GM12878 (cell line): ENCODE measurements at regions not wholly inside any gene's neighbourhood (a gene's known extent, or its start where the extent isn't known, plus 50 kb on each side); places are given as distances from the start of the nearest gene placed in this dataset.

Experiments
- ATAC-seq: fragments of 200-7000 bp; cut with Tn5 transposase; 3 replicates; pipeline ENCODE4 v1.9.1; 2020; ENCODE audit warnings: mild to moderate bottlenecking, moderate library complexity
- BruUV-seq: library from RNA; stranded (reverse); fragments of 400-500 nt; replicated peaks from 2 replicates; lab custom pipeline; 2021; lab: Mats Ljungman, UMichigan
- CTCF ChIA-PET: fragments of 300-600 bp; sonication (Branson Sonifier 250); formaldehyde crosslinking; extraction: SDS; loops from one replicate; lab custom pipeline; 2021; ENCODE audit warnings: inconsistent platforms; lab: Yijun Ruan, JAX
- POLR2A ChIA-PET: fragments of 350-600 bp; formaldehyde crosslinking; extraction: SDS; loops from one replicate; lab custom pipeline; 2021; ENCODE audit warnings: inconsistent platforms; lab: Charles Lee
- RAD21 ChIA-PET: fragments of 300-600 bp; sonication (Branson Sonifier 250); formaldehyde crosslinking; loops from one replicate; lab custom pipeline; 2023; ENCODE audit warnings: antibody characterized with exemption; ENCODE audit not compliant: unreplicated experiment; lab: Charles Lee
- SMC1A ChIA-PET: fragments of 300-600 bp; sonication (Branson Sonifier 250); formaldehyde crosslinking; loops from one replicate; lab custom pipeline; 2023; ENCODE audit not compliant: unreplicated experiment, uncharacterized antibody; lab: Charles Lee
- DNase-seq: peaks from one replicate; pipeline ENCODE4 v3.0.0-alpha.2; 2011; ENCODE audit warnings: low read depth, low spot score
- FAIRE-seq: peaks from 3 replicates; lab custom pipeline; 2011; peaks lifted over from hg19 to GRCh38; lab: Jason Lieb, UNC
- H2AFZ ChIP-seq: 2 replicates; pipeline ENCODE4 v1.6.0; 2011; ENCODE audit warnings: low read depth, low read length, control low read depth; ENCODE audit not compliant: control insufficient read depth
- H3K27ac ChIP-seq: 2 replicates; pipeline ENCODE4 v1.5.1; 2011; ENCODE audit warnings: control low read depth; ENCODE audit not compliant: control insufficient read depth, insufficient read depth
- H3K27me3 ChIP-seq, 2 experiments: replicated peaks in 1 of 2; 2 replicates each; pipeline versions ENCODE4 v1.6.0 to v1.6.1; 2011; ENCODE audit warnings: low read length in 1 of 2; ENCODE audit not compliant: control insufficient read depth in 2 of 2, insufficient read depth in 2 of 2
- H3K36me3 ChIP-seq, 2 experiments: 2 replicates each; pipeline ENCODE4 v1.5.1; 2011; ENCODE audit warnings: low read length in 1 of 2; ENCODE audit not compliant: control insufficient read depth in 2 of 2, insufficient read depth in 2 of 2
- H3K4me1 ChIP-seq: 2 replicates; pipeline ENCODE4 v1.6.1; 2011; ENCODE audit warnings: mild to moderate bottlenecking, low read length, moderate library complexity, mixed read lengths; ENCODE audit not compliant: control insufficient read depth, insufficient read depth
- H3K4me2 ChIP-seq: 2 replicates; pipeline ENCODE4 v1.6.0; 2011; ENCODE audit warnings: control low read depth; ENCODE audit not compliant: control insufficient read depth, insufficient read depth
- H3K4me3 ChIP-seq: fragments of 200-600 bp; sonication (generic); 2 replicates; pipeline ENCODE4 v1.5.1; 2016
- H3K79me2 ChIP-seq: 2 replicates; pipeline ENCODE4 v1.6.0; 2011; ENCODE audit warnings: low read length; ENCODE audit not compliant: control insufficient read depth, insufficient read depth
- H3K9ac ChIP-seq: 2 replicates; pipeline ENCODE4 v1.8.0; 2011; ENCODE audit warnings: low read length, control low read depth, mixed read lengths; ENCODE audit not compliant: control insufficient read depth, insufficient read depth
- H3K9me3 ChIP-seq: replicated peaks from 3 replicates; pipeline ENCODE4 v1.5.1; 2011; ENCODE audit warnings: mild to moderate bottlenecking, low read length; ENCODE audit not compliant: control insufficient read depth, insufficient read depth
- H4K20me1 ChIP-seq: 2 replicates; pipeline ENCODE4 v1.6.0; 2011; ENCODE audit not compliant: control insufficient read depth, insufficient read depth
- CREM ChIP-seq: IDR thresholded peaks from 2 replicates; pipeline ENCODE4 v1.6.1; 2014; ENCODE audit warnings: antibody characterized with exemption, low read depth
- GABPA ChIP-seq: IDR thresholded peaks from 2 replicates; pipeline ENCODE4 v1.6.1; 2014; ENCODE audit warnings: antibody characterized with exemption, low read depth, mild to moderate bottlenecking, inconsistent platforms
- JUND ChIP-seq: IDR thresholded peaks from 2 replicates; pipeline ENCODE4 v1.6.1; 2012; ENCODE audit warnings: low read depth, mild to moderate bottlenecking, low read length, improper control_type of control experiment, moderate library complexity
- MXI1 ChIP-seq: fragments of 150-350 bp; IDR thresholded peaks from 2 replicates; pipeline ENCODE4 v1.6.1; 2011; ENCODE audit warnings: low read depth, mild to moderate bottlenecking, inconsistent platforms, low read length, improper control_type of control experiment
- SIX5 ChIP-seq: IDR thresholded peaks from 2 replicates; pipeline ENCODE4 v1.6.1; 2011; ENCODE audit warnings: mild to moderate bottlenecking, low read depth, low read length, moderate library complexity; ENCODE audit not compliant: severe bottlenecking
- SMAD1 ChIP-seq: fragments of 450-650 bp; IDR thresholded peaks from 2 replicates; pipeline ENCODE4 v1.6.1; 2018; ENCODE audit warnings: mild to moderate bottlenecking, low read depth; ENCODE audit not compliant: partially characterized antibody
- SPI1 ChIP-seq: IDR thresholded peaks from 2 replicates; pipeline ENCODE4 v1.6.1; 2011; ENCODE audit warnings: low read depth, mild to moderate bottlenecking, low read length, moderate library complexity, borderline replicate concordance; ENCODE audit not compliant: insufficient read depth
- SRF ChIP-seq, 2 experiments: IDR thresholded peaks; 2 replicates each; pipeline ENCODE4 v1.6.1; 2011; ENCODE audit warnings: low read depth in 2 of 2, low read length in 2 of 2, mild to moderate bottlenecking in 1 of 2, moderate library complexity in 1 of 2
- STAT1 ChIP-seq: fragments of 450-650 bp; conservative IDR thresholded peaks from 2 replicates; pipeline ENCODE4 v1.6.1; 2014; ENCODE audit warnings: antibody characterized with exemption, mild to moderate bottlenecking
- SUPT20H ChIP-seq: IDR thresholded peaks from 2 replicates; pipeline ENCODE4 v1.6.1; 2011; ENCODE audit warnings: low read depth, mild to moderate bottlenecking, low read length, moderate library complexity, borderline replicate concordance; ENCODE audit not compliant: control insufficient read depth
- ZNF622 ChIP-seq: fragments of 450-650 bp; IDR thresholded peaks from 2 replicates; pipeline ENCODE4 v1.6.1; 2017; ENCODE audit warnings: mild to moderate bottlenecking, inconsistent platforms
- WGBS: methylation state at CpG from one replicate; pipeline ENCODE4 v1.1.6; 2016; ENCODE audit warnings: low lambda C conversion rate; ENCODE audit not compliant: insufficient replicate concordance, insufficient coverage; ENCODE audit errors: missing lambda C conversion rate; 5-methylcytosine and 5-hydroxymethylcytosine counted together
- in situ Hi-C: fragments of 300-500 bp; cut with MboI; formaldehyde crosslinking; loops from 9 replicates; pipeline ENCODE4 v1.14.3; 2018; ENCODE audit warnings: mixed read lengths
- intact Hi-C: fragments of 100-400 bp; cut with micrococcal nuclease; formaldehyde crosslinking; loops from one replicate; pipeline ENCODE4 v1.14.2; 2022; ENCODE audit not compliant: unreplicated experiment
- TF ChIP-seq, protein P1 (sequence below): fragments of 450-650 bp; IDR thresholded peaks from 2 replicates; pipeline ENCODE4 v1.6.1; 2017; ENCODE audit warnings: mild to moderate bottlenecking, low read depth, inconsistent platforms; ENCODE audit not compliant: poor library complexity, severe bottlenecking

DNA sequence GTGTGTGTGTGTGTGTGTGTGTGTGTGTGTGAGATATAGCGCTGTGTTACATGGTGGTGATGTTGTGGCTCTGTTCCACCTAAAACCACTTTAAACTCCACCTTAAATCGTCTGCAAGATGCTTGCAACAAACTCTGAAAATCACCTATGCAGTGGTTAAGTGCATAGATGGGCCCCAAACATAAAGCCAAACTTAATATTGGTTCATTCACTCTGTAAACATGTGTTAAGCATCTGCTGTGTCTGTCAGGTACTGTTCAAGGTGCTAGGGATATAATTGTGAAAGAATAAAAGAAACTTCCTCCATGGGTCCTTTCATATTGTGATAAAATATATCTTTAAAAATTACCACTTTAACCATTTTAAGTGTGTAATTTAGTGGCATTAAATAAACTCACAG, 645.4 kb upstream of the SORCS1 start:
- ChIA-PET POLR2A (no interaction called here), RAD21 (no interaction called here), SMC1A (no interaction called here), CTCF (no interaction called here)
- FAIRE-seq, result no peak
- TF ChIP-seq SMAD1, result no peak
- TF ChIP-seq SUPT20H, result no peak
- TF ChIP-seq, protein P1, sequence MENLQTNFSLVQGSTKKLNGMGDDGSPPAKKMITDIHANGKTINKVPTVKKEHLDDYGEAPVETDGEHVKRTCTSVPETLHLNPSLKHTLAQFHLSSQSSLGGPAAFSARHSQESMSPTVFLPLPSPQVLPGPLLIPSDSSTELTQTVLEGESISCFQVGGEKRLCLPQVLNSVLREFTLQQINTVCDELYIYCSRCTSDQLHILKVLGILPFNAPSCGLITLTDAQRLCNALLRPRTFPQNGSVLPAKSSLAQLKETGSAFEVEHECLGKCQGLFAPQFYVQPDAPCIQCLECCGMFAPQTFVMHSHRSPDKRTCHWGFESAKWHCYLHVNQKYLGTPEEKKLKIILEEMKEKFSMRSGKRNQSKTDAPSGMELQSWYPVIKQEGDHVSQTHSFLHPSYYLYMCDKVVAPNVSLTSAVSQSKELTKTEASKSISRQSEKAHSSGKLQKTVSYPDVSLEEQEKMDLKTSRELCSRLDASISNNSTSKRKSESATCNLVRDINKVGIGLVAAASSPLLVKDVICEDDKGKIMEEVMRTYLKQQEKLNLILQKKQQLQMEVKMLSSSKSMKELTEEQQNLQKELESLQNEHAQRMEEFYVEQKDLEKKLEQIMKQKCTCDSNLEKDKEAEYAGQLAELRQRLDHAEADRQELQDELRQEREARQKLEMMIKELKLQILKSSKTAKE, result no peak
- no peak for TF ChIP-seq GABPA
- no peak for TF ChIP-seq CREM
- TF ChIP-seq MXI1, result no peak
- TF ChIP-seq SIX5, result no peak
- no peak for TF ChIP-seq JUND
- TF ChIP-seq SPI1, result no peak
- TF ChIP-seq STAT1, result no peak
- no peak for TF ChIP-seq ZNF622
- TF ChIP-seq SRF (IDR thresholded peaks at IDR 0.05; ENCODE audit: low read depth in 2 of 2, low read length in 2 of 2), result no peak
- no peaks in the 10 kb centered on the region for H4K20me1 ChIP-seq
- H3K4me1 ChIP-seq, result no peaks in the 10 kb centered on the region
- no TSS peak for BruUV-seq
- ATAC-seq, result no peak
- H3K27ac ChIP-seq, result no peak overlapping the region
- H3K27me3 ChIP-seq, result no peaks in the 10 kb centered on the region
- 21% methylated on average over 2 of the region's 2 CpGs for WGBS
- H3K36me3 ChIP-seq, result no peaks in the 10 kb centered on the region
- no peak overlapping the region for H3K4me3 ChIP-seq
- H3K79me2 ChIP-seq, result no peaks in the 10 kb centered on the region
- intact Hi-C loops (loop anchor here (10.0 kb wide), 4 partner anchors 395 to 1185 kb away; no protein-coding TSS in a partner anchor), in situ Hi-C loops (loop anchor here (5.0 kb wide), 1 partner anchor 398 kb away; no protein-coding TSS in a partner anchor)
- no peak overlapping the region for H3K4me2 ChIP-seq
- no peak overlapping the region for H2AFZ ChIP-seq
- H3K9me3 ChIP-seq, result no peaks in the 10 kb centered on the region
- DNase-seq, result no peak
- H3K9ac ChIP-seq, result no peak overlapping the region
